DMS 273 (cell line): ENCODE measurements at regions not wholly inside any gene's neighbourhood (a gene's known extent, or its start where the extent isn't known, plus 50 kb on each side); places are given as distances from the start of the nearest gene placed in this dataset.
"Not testable (repeated sequence)": the region's sequence is repeated elsewhere in the genome, so short reads cannot be mapped to it uniquely, and the experiment has no call there.

Source experiments
- DNase-seq: peaks from one replicate; lab custom pipeline; 2025; ENCODE audit not compliant: unreplicated experiment; lab: John Stamatoyannopoulos, UW

DNA sequence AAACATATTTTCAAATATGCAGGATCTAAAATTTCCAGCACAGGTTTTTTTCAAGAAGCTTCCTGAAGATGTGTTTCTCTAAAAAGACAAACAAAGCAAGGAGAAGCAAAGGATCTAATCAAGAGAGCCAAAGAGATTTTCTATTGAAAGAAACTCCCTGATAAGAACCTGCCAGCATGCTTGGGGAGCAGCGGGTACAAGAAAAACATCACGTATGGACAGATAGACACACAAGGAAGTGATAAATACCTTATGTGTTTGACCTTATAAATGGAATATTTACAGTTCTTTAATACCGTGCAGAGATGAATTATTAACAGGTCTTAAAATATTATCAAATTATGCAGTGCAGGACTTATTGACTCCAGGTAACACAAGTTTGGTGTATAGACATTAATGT is 562.1 kb downstream of the DACH1 start:
- DNase-seq, result no peak

DNA sequence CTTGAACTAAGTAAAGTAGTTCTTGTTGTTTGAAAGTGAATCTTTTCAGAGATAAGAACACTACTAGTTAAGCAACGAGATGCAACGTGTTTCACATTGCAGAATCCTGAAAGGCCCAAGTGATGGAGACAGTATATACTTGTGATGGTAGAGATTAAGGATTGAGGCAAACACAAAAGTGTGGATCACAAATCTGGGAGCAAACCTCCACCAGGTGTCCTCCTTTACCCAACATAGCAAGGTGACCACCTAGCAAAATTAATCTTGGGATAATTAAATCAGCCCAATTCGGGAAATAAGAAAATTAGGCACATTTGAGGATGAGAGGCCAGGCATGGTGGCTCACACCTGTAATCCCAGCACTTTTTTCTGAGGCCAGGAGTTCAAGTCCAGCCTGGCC is 563.9 kb downstream of the DACH1 start:
- peak; percentile 51 for DNase-seq

DNA sequence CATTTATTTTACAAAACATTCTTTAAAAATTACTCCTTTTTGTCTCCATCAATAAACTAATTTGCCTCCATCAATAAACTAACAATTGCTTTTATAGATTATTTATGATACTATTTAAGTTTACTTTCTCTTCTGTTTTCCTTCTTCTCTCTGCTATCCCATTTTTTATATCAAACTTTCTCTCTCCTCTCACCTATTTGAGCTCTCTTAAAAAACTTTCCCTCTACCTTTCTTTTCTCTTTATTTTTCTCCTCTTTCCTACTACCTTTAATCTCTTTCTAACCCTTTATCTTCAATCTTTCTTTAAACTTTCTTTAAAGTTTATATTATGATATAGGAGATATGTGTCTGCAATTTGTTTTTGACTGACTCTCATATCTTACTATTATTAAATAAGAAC is 566.4 kb downstream of the DACH1 start:
- DNase-seq, result no peak

DNA sequence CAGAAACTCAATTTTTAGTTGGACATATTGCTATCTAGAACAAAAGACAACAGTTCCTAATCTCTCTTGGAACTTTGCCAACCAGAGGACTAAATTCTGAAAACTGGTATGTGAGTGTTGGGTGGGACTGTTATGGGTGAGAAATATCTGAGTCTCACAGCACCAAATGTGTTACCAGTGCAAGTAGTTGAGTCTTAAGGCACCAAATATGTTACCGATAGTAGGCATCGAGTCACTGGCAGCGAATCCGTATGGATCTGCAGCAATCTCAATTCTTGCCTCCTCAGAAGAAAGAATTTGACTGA is 575.2 kb downstream of the DACH1 start:
- DNase-seq, result no peak

DNA sequence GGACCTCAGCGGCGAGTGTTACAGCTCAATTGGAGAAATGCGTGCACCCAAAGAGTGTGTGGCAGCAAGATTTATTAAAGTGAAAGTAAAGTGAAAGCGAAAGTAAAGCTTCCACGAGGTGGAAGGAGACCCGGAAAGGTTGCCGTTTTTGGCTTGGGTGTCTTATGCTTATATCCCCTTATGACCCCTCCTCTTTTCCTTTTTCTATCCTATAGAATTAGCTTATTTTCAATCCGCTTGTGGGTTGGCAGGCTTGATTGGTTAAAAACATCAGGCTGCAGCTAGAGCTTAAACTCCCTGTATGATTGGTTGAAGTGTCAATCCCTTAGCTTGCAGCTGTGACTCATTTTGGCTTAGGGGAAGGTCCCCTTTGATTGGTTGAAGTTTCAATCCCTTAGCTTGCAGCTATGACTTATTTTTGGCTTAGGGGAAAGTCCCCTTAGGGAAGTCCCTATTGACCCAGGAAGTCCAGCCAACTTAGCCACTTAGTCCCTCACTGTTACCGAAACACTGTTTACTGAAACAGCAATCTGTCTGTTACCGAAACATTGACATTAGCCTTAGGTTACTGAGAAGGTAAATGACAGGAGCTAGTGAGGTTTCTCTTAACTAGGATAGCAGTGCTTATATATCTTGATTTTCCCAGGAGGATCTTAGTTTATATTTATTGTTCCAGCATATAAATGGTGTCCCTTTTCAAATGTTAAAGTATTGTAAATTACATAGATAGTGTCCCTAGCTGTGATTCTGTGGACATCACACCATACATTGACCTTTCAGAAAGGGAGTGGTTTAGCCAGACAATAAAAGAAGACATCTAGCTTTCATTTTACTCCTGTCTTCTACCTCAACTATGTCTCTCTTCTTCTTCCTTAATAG is 575.8 kb downstream of the DACH1 start:
- peak; percentile 18 for DNase-seq

DNA sequence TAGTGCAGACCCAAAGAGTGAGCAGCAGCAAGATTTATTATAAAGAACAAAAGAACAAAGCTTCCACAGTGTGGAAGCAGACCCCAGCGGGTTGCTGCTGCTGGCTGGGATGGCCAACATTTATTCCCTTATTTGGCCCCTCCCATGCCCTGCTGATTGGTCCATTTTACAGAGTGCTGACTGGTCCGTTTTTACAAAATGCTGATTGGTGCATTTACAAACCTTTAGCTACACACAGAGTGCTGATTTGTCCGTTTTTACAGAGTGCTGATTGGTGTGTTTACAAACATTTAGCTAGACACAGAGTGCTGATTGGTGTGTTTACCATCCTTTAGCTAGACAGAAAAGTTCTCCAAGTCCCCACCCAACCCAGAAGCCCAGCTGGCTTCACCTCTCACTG is 577.0 kb downstream of the DACH1 start:
- not testable (repeated sequence) for DNase-seq

DNA sequence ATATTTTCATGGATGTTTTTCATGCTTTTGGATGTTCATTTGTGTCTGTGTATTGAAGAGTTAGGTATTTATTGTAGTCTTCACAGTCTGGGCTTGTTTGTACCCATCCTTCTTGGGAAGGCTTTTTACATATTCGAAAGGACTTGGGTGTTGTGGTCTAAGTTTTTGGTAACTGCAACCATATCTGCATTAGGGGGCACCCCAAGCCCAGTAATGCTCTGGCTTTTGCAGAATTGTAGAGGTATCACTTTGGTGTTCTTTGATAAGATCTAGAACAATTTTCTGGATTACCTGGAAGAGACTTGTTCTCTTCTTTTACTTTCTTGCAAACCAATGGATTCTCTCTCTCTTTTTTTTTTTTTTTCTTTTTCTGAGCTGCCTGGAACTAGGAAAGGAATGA is 581.3 kb downstream of the DACH1 start:
- peak; percentile 46 for DNase-seq

DNA sequence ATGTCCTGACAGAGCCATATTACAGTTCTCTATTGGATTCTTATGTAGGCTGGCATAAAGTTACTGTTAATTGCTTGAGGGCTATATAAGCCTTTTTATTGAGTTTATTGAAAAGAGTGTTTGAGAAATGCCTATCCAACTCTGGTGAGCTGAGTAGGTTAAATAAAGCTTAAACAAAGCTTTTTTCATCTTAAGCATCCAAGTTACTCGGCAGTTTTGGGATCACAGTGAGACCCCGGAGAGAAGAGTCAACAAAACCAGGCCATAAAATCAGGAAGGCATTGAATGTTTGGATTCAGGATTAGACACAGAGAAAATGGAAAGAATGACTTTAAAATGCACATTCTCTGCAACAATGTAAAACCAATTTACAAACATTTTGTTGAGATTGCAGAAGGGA is 588.5 kb downstream of the DACH1 start:
- DNase-seq, result no peak

DNA sequence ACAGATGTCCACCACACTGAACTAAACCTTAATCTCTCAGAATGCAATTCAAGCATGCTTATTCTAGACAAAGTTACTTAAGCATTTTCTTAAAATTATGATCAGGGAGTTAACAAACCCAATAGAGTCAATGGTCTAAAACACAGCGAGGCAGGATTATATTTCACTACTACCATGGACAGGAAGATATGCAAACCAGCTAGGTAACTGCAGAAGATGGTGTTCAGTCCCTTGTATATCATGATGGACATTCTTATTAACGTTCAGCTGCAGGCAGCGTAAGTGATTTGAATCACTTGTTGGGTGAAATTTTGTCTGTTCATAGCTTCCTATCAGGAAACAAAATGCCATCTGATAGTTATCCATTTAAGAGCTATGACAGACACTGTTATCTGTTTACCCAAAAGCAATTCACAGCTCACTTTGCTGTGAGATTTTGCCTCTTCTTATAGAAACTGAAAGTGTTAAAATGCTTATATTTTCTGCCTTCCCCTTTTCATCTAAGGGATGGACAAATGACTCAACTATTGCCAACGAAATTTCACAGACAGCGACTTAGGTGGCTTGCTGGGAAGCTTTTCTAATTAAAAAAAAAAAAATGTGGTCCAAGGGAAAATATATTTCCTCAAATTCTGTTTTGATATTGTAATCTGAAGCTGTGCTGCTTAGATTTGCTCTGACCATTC is 591.9 kb downstream of the DACH1 start:
- DNase-seq, result no peak

DNA sequence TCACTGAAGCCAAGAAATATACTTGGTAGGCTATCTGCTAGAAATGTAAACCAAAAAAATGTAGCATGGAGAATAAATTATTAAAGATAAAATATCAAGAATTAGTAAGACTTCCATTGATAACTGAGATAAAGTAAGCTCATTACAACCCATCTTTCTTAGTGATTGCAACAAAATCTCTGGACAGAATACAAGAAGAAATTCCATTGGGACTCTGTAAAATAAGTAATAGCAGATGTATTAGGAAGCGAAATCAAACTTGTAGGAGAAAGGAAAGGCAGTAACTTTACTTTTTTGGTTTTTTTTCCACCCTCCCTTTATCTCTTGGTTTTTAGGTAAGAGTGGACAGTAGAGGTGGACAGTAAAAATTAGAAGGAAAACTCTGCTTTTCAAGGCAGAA is 605.7 kb downstream of the DACH1 start:
- no peak for DNase-seq

DNA sequence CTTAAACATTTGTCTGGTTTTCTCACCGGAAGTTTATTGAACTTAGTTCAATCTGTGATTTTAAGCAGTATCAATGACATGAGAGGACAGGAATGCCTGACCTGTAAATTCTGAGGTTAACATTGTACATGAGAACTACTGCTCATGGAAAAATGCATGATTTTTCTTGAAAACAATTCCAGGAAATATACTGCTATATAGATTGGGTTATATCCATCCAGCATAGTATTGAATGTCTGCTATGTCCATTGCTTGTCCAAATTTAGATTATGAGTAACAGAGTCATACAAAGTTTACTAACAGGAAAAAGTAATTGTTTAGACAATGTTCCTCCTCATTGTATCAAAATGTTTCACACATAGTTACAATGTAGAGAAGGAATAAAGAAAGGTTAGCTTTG is 606.8 kb downstream of the DACH1 start:
- no peak for DNase-seq

DNA sequence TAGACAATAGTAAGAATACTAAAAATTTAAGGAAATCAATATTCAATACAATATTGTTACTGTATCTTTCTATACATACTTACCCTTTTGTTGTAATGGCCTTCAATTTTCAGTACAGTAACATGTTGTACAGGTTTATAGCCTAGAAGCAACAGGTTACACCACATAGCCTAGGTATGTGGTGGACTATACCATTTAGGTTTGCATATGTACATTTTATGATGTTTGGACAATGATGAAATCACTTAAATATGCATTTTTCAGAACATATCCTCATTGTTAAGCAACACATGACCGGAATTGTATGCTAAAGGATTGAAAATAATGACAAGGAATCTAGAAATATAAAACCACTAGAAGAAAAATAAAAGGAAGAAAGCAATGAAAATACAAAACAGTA is 611.4 kb downstream of the DACH1 start:
- no peak for DNase-seq

DNA sequence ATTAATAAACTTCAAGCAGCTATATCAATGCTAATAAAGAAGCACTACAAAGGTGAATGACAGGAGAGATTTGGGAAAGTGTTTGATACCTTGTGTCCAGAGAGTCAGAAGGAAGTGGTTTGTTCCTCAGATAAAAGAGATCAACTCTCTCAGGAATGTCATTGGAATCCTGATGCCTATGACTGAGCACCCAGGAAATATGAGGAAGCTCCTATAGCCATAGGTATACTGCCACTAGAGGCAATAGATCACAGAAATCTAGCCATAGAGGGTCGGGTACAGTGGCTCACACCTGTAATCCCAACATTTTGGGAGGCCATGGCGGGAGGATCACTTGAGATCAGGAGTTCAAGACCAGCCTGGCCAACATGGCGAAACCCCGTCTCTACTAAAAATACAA is 612.6 kb downstream of the DACH1 start:
- DNase-seq, result no peak

DNA sequence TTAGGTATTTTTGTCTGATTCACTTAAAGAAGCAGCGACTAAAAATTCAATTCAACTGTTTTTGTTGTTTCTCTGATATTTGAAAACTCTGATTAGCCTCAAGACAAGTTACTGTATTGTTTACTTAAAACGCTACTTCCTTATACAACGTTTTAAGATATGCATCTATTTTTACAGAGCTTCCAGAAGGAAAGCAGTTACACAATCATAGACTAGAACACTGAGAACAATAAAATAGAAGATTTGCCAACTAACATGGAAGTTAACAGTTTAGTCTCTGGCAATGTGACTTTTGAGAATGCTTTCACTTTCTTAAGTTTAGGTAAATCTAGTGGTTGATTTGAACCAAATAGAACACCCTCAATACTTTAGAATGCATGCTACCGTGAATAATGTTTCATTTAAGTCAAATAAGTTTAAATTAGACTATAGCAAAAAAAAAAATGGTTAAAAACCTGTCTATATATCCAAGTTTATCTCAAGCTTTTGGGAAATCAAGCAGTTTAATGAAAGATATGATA is 614.8 kb downstream of the DACH1 start:
- DNase-seq, result no peak

DNA sequence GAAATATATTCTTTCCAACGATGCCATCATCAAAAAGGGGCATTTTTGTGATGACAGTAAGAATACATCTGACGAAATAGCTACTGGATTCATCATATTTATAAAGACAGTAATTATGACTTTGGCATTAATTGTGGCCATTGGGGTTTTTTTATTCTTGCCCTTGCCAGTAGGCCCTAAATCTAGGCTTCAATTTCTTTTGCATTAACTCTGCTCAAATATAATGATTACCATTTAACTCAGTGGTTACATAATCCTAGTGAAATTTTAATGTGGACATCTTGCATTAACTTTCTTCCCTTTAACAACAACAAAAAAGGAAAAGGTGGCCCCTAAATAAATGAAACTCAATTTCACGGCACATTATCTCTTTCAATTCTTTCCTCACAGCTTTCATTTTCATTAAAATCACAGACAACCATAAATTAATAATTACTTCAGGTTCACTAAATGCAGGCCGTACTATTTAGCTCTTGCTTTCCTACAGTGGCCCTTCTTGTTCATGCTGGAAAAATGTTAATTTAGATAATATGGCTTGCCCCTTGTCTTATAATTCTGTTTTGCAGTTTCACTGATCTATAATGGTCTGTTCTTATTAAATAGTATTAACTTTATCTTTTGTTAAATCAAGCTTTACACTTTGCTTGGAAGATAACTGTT is 615.6 kb downstream of the DACH1 start:
- no peak for DNase-seq

DNA sequence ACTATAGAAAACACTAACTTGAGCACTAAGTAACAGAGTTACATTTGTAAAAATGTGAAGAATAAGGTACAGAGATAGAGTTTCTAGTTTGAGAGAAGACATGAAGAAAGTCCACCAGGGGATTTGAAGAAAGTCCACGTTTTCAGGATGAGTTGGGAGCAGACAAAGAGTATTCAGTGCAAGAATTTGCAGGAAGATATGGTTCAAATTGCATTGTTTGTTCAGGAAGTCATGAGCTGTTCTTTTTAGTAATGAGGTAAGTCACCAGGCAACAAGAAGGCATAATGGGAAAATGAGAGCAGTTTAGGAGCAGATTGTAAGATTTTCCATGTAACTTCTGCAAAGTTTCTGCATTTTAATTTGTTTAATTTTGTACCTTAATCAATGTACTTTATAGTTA is 618.0 kb downstream of the DACH1 start:
- DNase-seq, result no peak

DNA sequence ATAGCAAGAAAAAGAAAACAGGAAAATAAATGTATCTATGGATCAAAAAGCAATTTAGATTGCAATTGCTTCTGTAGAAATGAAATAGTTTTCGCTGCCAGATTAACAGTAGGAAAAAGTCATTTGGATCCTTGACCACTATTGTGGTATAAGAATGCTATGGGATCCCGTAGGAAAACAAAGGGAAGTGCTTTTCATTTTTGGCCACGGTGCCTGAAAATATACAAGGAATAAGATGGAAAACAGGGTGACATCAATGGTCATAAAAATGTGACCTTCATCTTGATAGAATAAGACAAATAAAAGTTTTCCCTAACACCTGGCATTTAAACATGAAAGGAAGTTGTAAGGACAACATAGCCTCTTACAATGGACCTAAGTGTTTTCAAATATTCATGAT is 622.8 kb downstream of the DACH1 start:
- no peak for DNase-seq

DNA sequence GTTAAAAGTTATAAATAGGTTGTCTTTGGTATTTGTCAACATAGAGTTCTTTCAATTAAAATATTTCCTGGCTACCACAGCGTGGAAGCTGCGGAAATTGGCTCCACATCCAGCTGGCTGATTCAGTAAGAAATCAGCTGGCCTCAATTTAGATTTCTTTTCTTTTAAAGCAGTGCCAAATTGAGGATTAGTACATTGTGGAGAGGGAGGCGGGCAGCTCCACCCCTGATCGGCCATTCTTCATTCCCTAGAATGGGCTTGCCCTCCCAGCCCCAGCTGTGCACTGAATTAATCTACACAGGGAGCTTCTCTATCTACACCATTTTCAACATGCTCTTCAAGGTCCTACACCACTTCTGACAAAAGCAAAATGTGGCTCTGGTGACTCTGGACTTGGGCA is 624.8 kb downstream of the DACH1 start:
- DNase-seq, result peak; percentile 68

DNA sequence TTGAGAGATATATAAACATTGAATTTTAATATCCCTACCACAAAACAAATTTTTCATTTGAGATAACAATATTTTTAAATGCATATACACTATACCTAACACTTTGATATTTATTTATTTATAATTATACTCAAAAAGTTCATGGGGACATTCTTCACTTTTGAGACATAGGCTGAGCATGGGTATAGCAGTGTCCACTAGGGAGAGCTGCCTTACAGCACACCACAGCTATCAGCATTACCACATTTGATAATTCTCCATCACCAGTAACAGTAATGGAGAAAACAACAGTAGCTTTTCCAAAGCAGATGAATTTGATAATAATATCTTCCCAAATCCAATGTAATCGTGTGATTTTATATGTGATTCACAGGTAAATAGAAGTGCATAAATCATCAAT is 626.1 kb downstream of the DACH1 start:
- DNase-seq, result peak; percentile 36

DNA sequence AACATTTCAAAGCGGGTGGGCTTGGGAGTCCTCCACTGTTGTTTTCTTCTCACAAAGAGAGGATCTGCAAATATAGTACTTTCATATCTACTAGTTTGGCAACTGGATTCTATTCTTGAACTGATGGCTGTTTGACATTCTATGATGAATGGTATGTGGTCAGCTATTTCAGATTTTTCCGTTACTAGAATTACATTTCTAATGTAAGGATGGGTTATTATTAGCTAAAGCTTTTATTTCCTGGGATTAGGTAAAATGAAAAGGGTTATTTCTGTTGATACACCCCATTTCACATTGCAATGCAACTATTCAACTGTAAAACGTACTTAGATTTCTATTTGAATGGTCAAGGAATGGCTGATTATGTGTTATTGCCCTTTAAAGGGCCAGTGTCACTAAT is 629.7 kb downstream of the DACH1 start:
- no peak for DNase-seq

DNA sequence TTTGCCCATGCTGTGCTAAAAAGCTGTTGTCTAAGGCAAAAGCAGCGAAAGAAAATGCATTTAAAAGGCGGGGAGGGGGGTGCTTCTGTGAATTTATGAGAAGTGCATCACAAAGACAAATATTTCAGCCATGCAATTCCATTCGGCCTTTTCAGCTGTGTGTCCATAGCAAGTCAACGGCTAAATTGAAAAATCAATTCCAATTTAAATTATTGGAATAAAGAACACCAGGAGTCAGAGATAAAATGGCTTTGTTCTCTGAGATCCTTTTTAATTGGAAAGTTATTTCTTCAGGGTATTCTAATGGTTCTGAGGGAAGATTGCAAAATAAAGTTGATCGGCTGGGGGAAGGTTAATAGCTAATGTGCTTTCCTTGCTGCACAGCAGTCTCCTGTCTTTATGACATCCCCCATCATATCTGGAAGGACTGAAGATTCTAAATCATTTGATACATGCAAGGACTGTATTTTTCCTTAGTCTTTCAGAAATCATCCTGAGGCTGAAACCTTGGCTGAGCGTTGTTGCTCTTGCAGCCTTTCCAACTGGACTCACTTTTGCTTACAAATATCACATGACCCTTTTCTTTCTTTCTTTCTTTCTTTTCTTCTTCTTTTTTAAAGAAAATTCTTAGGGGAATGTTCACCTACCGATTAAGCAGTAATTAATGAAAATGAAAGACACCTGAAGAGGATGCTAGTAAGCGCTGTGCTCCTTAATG is 647.1 kb downstream of the DACH1 start:
- DNase-seq, result no peak
